RWPE2 (cell line): ENCODE measurements at regions not wholly inside any gene's neighbourhood (a gene's known extent, or its start where the extent isn't known, plus 50 kb on each side); places are given as distances from the start of the nearest gene placed in this dataset.

Experiments used
- ATAC-seq: fragments of 200-7000 bp; cut with Tn5 transposase; 3 replicates; pipeline ENCODE4 v1.9.1; 2021; ENCODE audit warnings: low read depth
- DNase-seq: peaks from one replicate; pipeline ENCODE4 v3.0.0-alpha.2; 2020; ENCODE audit warnings: low spot score
- H3K27ac ChIP-seq: fragments of 450-650 bp; 2 replicates; pipeline ENCODE4 v1.5.1; 2017; ENCODE audit warnings: mild to moderate bottlenecking; ENCODE audit not compliant: poor library complexity, severe bottlenecking
- H3K27me3 ChIP-seq: fragments of 250-450 bp; sonication (Bioruptor Pico); 2 replicates; pipeline ENCODE4 v1.5.1; 2021; ENCODE audit warnings: mild to moderate bottlenecking, moderate library complexity; ENCODE audit not compliant: insufficient read depth, poor library complexity, severe bottlenecking
- H3K36me3 ChIP-seq: fragments of 250-450 bp; sonication (Bioruptor Pico); 2 replicates; pipeline ENCODE4 v1.5.1; 2020; ENCODE audit warnings: low read depth, mild to moderate bottlenecking, moderate library complexity
- H3K4me1 ChIP-seq: fragments of 250-450 bp; sonication (Bioruptor Pico); 2 replicates; pipeline ENCODE4 v1.5.1; 2021; ENCODE audit warnings: mild to moderate bottlenecking, moderate library complexity; ENCODE audit not compliant: insufficient read depth, poor library complexity, severe bottlenecking
- H3K4me3 ChIP-seq: fragments of 250-450 bp; sonication (Bioruptor Pico); 2 replicates; pipeline ENCODE4 v1.5.1; 2021; ENCODE audit warnings: mild to moderate bottlenecking, moderate library complexity; ENCODE audit not compliant: severe bottlenecking
- H3K9me3 ChIP-seq: fragments of 250-450 bp; sonication (Bioruptor Pico); 2 replicates; pipeline ENCODE4 v1.5.1; 2021; ENCODE audit warnings: mild to moderate bottlenecking, moderate library complexity; ENCODE audit not compliant: severe bottlenecking
- CTCF ChIP-seq: fragments of 450-650 bp; IDR thresholded peaks from one replicate; pipeline ENCODE4 v1.5.1; 2017; ENCODE audit warnings: mild to moderate bottlenecking, moderate library complexity; ENCODE audit not compliant: poor library complexity, severe bottlenecking

DNA sequence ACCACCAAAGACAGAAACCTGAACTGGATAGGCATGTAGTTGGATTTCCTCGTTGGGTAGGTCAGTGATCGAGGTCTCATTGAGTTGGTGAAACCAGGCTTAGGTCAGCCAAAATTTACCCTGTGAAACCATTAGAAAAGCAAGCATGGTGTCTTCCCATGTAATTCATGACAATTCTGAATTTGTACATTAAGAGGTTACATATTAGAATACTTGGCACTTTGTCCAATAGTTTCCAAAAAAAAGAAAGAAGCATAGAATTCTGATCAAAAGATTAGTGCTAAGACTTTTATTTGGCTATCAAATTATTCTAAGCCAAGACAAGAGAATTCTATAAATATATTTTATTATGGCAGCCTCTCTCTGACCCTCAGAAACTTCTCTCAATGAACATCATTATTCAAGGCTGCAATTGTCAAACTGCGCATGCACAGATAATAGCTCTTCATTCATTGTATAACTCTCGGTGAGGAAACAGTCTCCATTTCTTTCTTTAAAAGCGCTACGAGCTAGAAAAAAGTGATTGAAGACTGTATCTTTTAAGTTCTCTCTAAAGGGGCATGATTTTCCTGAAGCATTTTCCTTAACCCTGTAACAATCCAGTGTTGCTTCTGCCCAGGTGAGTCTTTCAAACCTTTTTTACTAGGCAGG, 79.1 kb upstream of the MYCN start:
- H3K27me3 ChIP-seq = no peaks in the 10 kb centered on the region
- H3K4me1 ChIP-seq = no peaks in the 10 kb centered on the region
- no peaks in the 10 kb centered on the region for H3K36me3 ChIP-seq
- DNase-seq (no peak), ATAC-seq (no peak)
- H3K9me3 ChIP-seq = no peaks in the 10 kb centered on the region
- no peak for TF ChIP-seq CTCF
- no peak overlapping the region for H3K4me3 ChIP-seq
- H3K27ac ChIP-seq = no peak overlapping the region

DNA sequence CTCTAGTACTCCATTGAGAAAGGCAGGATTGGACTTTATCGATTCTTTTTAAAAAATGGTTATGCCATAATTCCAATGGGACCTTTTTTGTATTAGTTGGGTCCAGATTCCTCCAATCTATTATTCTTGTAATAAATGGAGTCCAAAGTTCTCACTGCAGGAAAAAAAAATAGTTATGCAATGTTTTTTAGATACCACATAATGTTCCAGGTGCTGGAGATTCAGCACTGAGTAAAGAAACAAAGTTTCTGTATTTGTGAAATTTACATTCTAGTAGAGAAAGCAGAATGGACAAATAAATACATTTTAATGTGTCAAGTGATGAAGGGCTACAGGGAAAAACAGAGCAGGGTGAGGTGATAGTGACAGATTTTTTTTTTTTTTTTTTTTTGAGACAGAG, 78.5 kb upstream of the MYCN start:
- Histone ChIP-seq H3K27me3 (no peaks in the 10 kb centered on the region), H3K4me1 (no peaks in the 10 kb centered on the region), H3K27ac (no peak overlapping the region), H3K36me3 (no peaks in the 10 kb centered on the region), H3K9me3 (no peaks in the 10 kb centered on the region), H3K4me3 (no peak overlapping the region)
- no peak for ATAC-seq
- TF ChIP-seq CTCF = no peak
- no peak for DNase-seq

DNA sequence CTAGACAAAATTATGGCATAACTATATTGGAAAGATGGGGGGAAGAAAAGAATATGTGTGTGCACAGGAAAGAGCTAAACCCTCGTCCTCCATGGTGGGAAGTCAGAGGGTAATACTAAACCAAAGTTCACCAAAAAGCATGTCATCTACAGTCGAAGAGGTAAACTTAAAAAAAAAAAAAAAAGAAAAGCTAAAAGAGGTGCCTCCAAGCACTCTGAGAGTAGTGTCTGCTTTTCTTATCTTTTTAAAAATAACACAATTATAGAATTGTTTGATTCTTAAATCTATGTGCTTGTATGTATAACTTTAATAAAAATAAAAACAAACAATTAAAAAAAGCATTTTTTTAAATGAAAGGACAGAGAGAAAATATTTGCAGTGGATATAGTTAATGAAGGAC, 77.3 kb upstream of the MYCN start:
- ATAC-seq (no peak), DNase-seq (no peak)
- Histone ChIP-seq H3K36me3 (no peaks in the 10 kb centered on the region), H3K27me3 (no peaks in the 10 kb centered on the region), H3K9me3 (no peaks in the 10 kb centered on the region), H3K27ac (no peak overlapping the region), H3K4me3 (no peak overlapping the region), H3K4me1 (no peaks in the 10 kb centered on the region)
- no peak for TF ChIP-seq CTCF

DNA sequence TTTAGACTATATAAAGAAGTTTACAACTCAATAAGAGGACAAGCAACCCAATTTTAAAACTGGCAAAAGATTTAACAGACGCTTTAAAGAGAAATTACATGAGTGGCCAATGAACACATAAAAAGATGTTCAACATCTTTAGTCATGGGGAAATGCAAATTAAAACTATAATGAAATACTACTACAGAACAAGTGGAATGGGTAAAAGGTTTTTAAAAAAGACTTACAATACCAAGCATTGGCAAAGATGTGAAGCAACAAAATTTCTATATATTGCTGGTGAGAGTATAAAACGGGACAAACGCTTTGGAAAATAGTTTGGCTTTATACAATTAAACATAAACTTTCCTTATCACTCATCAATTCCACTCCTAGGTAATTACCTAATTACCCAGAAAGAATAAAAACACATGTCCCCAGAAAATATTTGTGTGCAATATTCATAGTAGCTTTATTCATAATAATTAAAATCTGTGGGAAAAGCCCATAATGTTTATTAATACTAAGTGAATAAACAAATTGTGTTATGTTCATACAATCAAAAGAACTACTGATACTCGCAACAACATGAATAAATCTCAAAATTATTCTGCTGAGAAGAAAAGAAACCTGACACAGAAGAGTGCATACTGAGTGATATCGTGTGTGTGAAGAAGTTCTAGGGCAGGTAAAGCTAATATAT, 76.7 kb upstream of the MYCN start:
- Histone ChIP-seq H3K4me1 (no peaks in the 10 kb centered on the region), H3K9me3 (no peaks in the 10 kb centered on the region), H3K27ac (no peak overlapping the region), H3K4me3 (no peak overlapping the region), H3K36me3 (no peaks in the 10 kb centered on the region), H3K27me3 (no peaks in the 10 kb centered on the region)
- no peak for TF ChIP-seq CTCF
- ATAC-seq (no peak), DNase-seq (no peak)

GRCh38 chr2:15864176-15864769, 76.1 kb upstream of the MYCN start:
- H3K36me3 ChIP-seq = no peaks in the 10 kb centered on the region
- no peak for ATAC-seq
- no peaks in the 10 kb centered on the region for H3K4me1 ChIP-seq

More at GRCh38 chr2:15864176-15864769, 76.1 kb upstream of the MYCN start:
- H3K27me3 ChIP-seq = no peaks in the 10 kb centered on the region
- no peak for DNase-seq
- H3K9me3 ChIP-seq = no peaks in the 10 kb centered on the region
- H3K4me3 ChIP-seq = no peak overlapping the region
- TF ChIP-seq CTCF = no peak
- H3K27ac ChIP-seq = no peak overlapping the region
